ENCODE measurements at regions not wholly inside any gene's neighbourhood (a gene's known extent, or its start where the extent isn't known, plus 50 kb on each side); places are given as distances from the start of the nearest gene placed in this dataset.
"Not testable (repeated sequence)": the region's sequence is repeated elsewhere in the genome, so short reads cannot be mapped to it uniquely, and the experiment has no call there.

GRCh38 chr2:125267683-125268082 is 1242.6 kb downstream of the CNTNAP5 start:
- H2AFZ ChIP-seq (ENCODE audit: low read depth, low read length) = no peak overlapping the region
- no peaks in the 10 kb centered on the region for H3K27me3 ChIP-seq (ENCODE audit: insufficient read depth, low read length)
- no peak overlapping the region for H3K4me3 ChIP-seq (ENCODE audit: low read length)
- H3K4me1 ChIP-seq (ENCODE audit: insufficient read depth, low read length) = no peaks in the 10 kb centered on the region
- no peaks in the 10 kb centered on the region for H3K36me3 ChIP-seq (ENCODE audit: insufficient read depth, low read length)
- no peaks in the 10 kb centered on the region for H3K9me3 ChIP-seq (ENCODE audit: low read length)

- no peaks in the 10 kb centered on the region for H3K27me3 ChIP-seq (ENCODE audit: insufficient read depth, low read length)
- no peak overlapping the region for H2AFZ ChIP-seq (ENCODE audit: low read depth, low read length)
- no peak overlapping the region for H3K4me3 ChIP-seq (ENCODE audit: low read length)
- H3K36me3 ChIP-seq (ENCODE audit: insufficient read depth, low read length) = no peaks in the 10 kb centered on the region
- H3K4me1 ChIP-seq (ENCODE audit: insufficient read depth, low read length) = no peaks in the 10 kb centered on the region
- no peaks in the 10 kb centered on the region for H3K9me3 ChIP-seq (ENCODE audit: low read length)
Measured at GRCh38 chr2:125272651-125273050, 1247.6 kb downstream of the CNTNAP5 start.

GRCh38 chr2:125274718-125275117 is 1249.6 kb downstream of the CNTNAP5 start:
- Histone ChIP-seq H3K27me3 (ENCODE audit: insufficient read depth, low read length) (no peaks in the 10 kb centered on the region), H3K4me1 (ENCODE audit: insufficient read depth, low read length) (no peaks in the 10 kb centered on the region), H3K36me3 (ENCODE audit: insufficient read depth, low read length) (no peaks in the 10 kb centered on the region), H3K9me3 (ENCODE audit: low read length) (no peaks in the 10 kb centered on the region), H2AFZ (ENCODE audit: low read depth, low read length) (no peak overlapping the region), H3K4me3 (ENCODE audit: low read length) (no peak overlapping the region)

GRCh38 chr2:125280265-125280664 is 1255.2 kb downstream of the CNTNAP5 start:
- H3K27me3 ChIP-seq (ENCODE audit: insufficient read depth, low read length) = no peaks in the 10 kb centered on the region

GRCh38 chr2:125281242-125281641 is 1256.2 kb downstream of the CNTNAP5 start:
- Histone ChIP-seq H2AFZ (ENCODE audit: low read depth, low read length) (no peak overlapping the region), H3K4me1 (ENCODE audit: insufficient read depth, low read length) (no peaks in the 10 kb centered on the region), H3K9me3 (ENCODE audit: low read length) (no peaks in the 10 kb centered on the region), H3K36me3 (ENCODE audit: insufficient read depth, low read length) (no peaks in the 10 kb centered on the region), H3K4me3 (ENCODE audit: low read length) (no peak overlapping the region), H3K27me3 (ENCODE audit: insufficient read depth, low read length) (no peaks in the 10 kb centered on the region)

More at GRCh38 chr2:125280265-125280664, 1255.2 kb downstream of the CNTNAP5 start:
- H3K4me1 ChIP-seq (ENCODE audit: insufficient read depth, low read length) = no peaks in the 10 kb centered on the region
- H2AFZ ChIP-seq (ENCODE audit: low read depth, low read length) = no peak overlapping the region
- H3K4me3 ChIP-seq (ENCODE audit: low read length) = no peak overlapping the region
- H3K9me3 ChIP-seq (ENCODE audit: low read length) = no peaks in the 10 kb centered on the region
- no peaks in the 10 kb centered on the region for H3K36me3 ChIP-seq (ENCODE audit: insufficient read depth, low read length)

GRCh38 chr2:125296742-125297141 is 1271.7 kb downstream of the CNTNAP5 start:
- Histone ChIP-seq H3K27me3 (ENCODE audit: insufficient read depth, low read length) (no peaks in the 10 kb centered on the region), H3K36me3 (ENCODE audit: insufficient read depth, low read length) (no peaks in the 10 kb centered on the region), H3K4me3 (ENCODE audit: low read length) (no peak overlapping the region), H3K9me3 (ENCODE audit: low read length) (no peaks in the 10 kb centered on the region), H3K4me1 (ENCODE audit: insufficient read depth, low read length) (no peaks in the 10 kb centered on the region), H2AFZ (ENCODE audit: low read depth, low read length) (no peak overlapping the region)

- Histone ChIP-seq H3K27me3 (ENCODE audit: insufficient read depth, low read length) (no peaks in the 10 kb centered on the region), H3K4me3 (ENCODE audit: low read length) (no peak overlapping the region), H3K9me3 (ENCODE audit: low read length) (no peaks in the 10 kb centered on the region), H3K4me1 (ENCODE audit: insufficient read depth, low read length) (no peaks in the 10 kb centered on the region), H3K36me3 (ENCODE audit: insufficient read depth, low read length) (no peaks in the 10 kb centered on the region), H2AFZ (ENCODE audit: low read depth, low read length) (no peak overlapping the region)
Measured at GRCh38 chr2:125310657-125311364, 1285.7 kb downstream of the CNTNAP5 start.

GRCh38 chr2:125312342-125312741 is 1287.3 kb downstream of the CNTNAP5 start:
- Histone ChIP-seq H3K4me1 (ENCODE audit: insufficient read depth, low read length) (no peaks in the 10 kb centered on the region), H3K27me3 (ENCODE audit: insufficient read depth, low read length) (no peaks in the 10 kb centered on the region), H2AFZ (ENCODE audit: low read depth, low read length) (no peak overlapping the region), H3K9me3 (ENCODE audit: low read length) (no peaks in the 10 kb centered on the region), H3K36me3 (ENCODE audit: insufficient read depth, low read length) (no peaks in the 10 kb centered on the region), H3K4me3 (ENCODE audit: low read length) (no peak overlapping the region)

- no peaks in the 10 kb centered on the region for H3K27me3 ChIP-seq (ENCODE audit: insufficient read depth, low read length)
- H3K4me1 ChIP-seq (ENCODE audit: insufficient read depth, low read length) = no peaks in the 10 kb centered on the region
- H3K4me3 ChIP-seq (ENCODE audit: low read length) = no peak overlapping the region
- no peak overlapping the region for H2AFZ ChIP-seq (ENCODE audit: low read depth, low read length)
- no peaks in the 10 kb centered on the region for H3K36me3 ChIP-seq (ENCODE audit: insufficient read depth, low read length)
- no peaks in the 10 kb centered on the region for H3K9me3 ChIP-seq (ENCODE audit: low read length)
Measured at GRCh38 chr2:125313806-125314205, 1288.7 kb downstream of the CNTNAP5 start.

- Histone ChIP-seq H3K27me3 (ENCODE audit: insufficient read depth, low read length) (no peaks in the 10 kb centered on the region), H3K4me3 (ENCODE audit: low read length) (no peak overlapping the region), H3K9me3 (ENCODE audit: low read length) (no peaks in the 10 kb centered on the region)
Measured at GRCh38 chr2:125318740-125319139, 1293.7 kb downstream of the CNTNAP5 start.

GRCh38 chr2:125324273-125324672 is 1299.2 kb downstream of the CNTNAP5 start:
- no peaks in the 10 kb centered on the region for H3K4me1 ChIP-seq (ENCODE audit: insufficient read depth, low read length)
- no peak overlapping the region for H2AFZ ChIP-seq (ENCODE audit: low read depth, low read length)
- H3K27me3 ChIP-seq (ENCODE audit: insufficient read depth, low read length) = no peaks in the 10 kb centered on the region
- H3K36me3 ChIP-seq (ENCODE audit: insufficient read depth, low read length) = no peaks in the 10 kb centered on the region
- H3K9me3 ChIP-seq (ENCODE audit: low read length) = no peaks in the 10 kb centered on the region
- H3K4me3 ChIP-seq (ENCODE audit: low read length) = no peak overlapping the region

More at GRCh38 chr2:125318740-125319139, 1293.7 kb downstream of the CNTNAP5 start:
- Histone ChIP-seq H3K36me3 (ENCODE audit: insufficient read depth, low read length) (no peaks in the 10 kb centered on the region), H2AFZ (ENCODE audit: low read depth, low read length) (no peak overlapping the region), H3K4me1 (ENCODE audit: insufficient read depth, low read length) (no peaks in the 10 kb centered on the region)

- Histone ChIP-seq H2AFZ (ENCODE audit: low read depth, low read length) (no peak overlapping the region), H3K27me3 (ENCODE audit: insufficient read depth, low read length) (no peaks in the 10 kb centered on the region), H3K4me1 (ENCODE audit: insufficient read depth, low read length) (no peaks in the 10 kb centered on the region), H3K4me3 (ENCODE audit: low read length) (no peak overlapping the region), H3K9me3 (ENCODE audit: low read length) (no peaks in the 10 kb centered on the region), H3K36me3 (ENCODE audit: insufficient read depth, low read length) (no peaks in the 10 kb centered on the region)
Measured at GRCh38 chr2:125330133-125330532, 1305.0 kb downstream of the CNTNAP5 start.

- Histone ChIP-seq H3K4me3 (ENCODE audit: low read length) (no peak overlapping the region), H2AFZ (ENCODE audit: low read depth, low read length) (no peak overlapping the region), H3K9me3 (ENCODE audit: low read length) (no peaks in the 10 kb centered on the region), H3K36me3 (ENCODE audit: insufficient read depth, low read length) (no peaks in the 10 kb centered on the region), H3K27me3 (ENCODE audit: insufficient read depth, low read length) (no peaks in the 10 kb centered on the region), H3K4me1 (ENCODE audit: insufficient read depth, low read length) (no peaks in the 10 kb centered on the region)
Measured at GRCh38 chr2:125341353-125341752, 1314.6 kb upstream of the GYPC start.

GRCh38 chr2:125353542-125353941 is 1302.4 kb upstream of the GYPC start:
- H3K27me3 ChIP-seq (ENCODE audit: insufficient read depth, low read length); H3K9me3 ChIP-seq (ENCODE audit: low read length): not testable (repeated sequence)

More at GRCh38 chr2:125353542-125353941, 1302.4 kb upstream of the GYPC start:
- H3K36me3 ChIP-seq (ENCODE audit: insufficient read depth, low read length); H2AFZ ChIP-seq (ENCODE audit: low read depth, low read length); H3K4me3 ChIP-seq (ENCODE audit: low read length); H3K4me1 ChIP-seq (ENCODE audit: insufficient read depth, low read length): not testable (repeated sequence)

Data from neuron (in vitro differentiated cells).